C1 segment of cervical spinal cord (tissue), 14 donors: ENCODE measurements at regions not wholly inside any gene's neighbourhood (a gene's known extent, or its start where the extent isn't known, plus 50 kb on each side); places are given as distances from the start of the nearest gene placed in this dataset.

Experiments
- DNase-seq, 14 donors: peaks; one replicate each; lab custom pipeline; 2025; lab: John Stamatoyannopoulos, UW

- DNase-seq = no peak
These were observed 813.1 kb upstream of the CCDC179 start for GRCh38 chr11:23673366-23673765.

GRCh38 chr11:23674866-23675265 is 814.6 kb upstream of the CCDC179 start:
- no peak for DNase-seq

GRCh38 chr11:23679041-23679440 is 817.8 kb upstream of the LUZP2 start:
- no peak for DNase-seq

- DNase-seq = no peak
These were observed 816.9 kb upstream of the LUZP2 start for GRCh38 chr11:23679981-23680380.

GRCh38 chr11:23680488-23681230 is 816.2 kb upstream of the LUZP2 start:
- no peak for DNase-seq

GRCh38 chr11:23684701-23685100 is 812.2 kb upstream of the LUZP2 start:
- no peak for DNase-seq

GRCh38 chr11:23687991-23688390 is 808.9 kb upstream of the LUZP2 start:
- DNase-seq = no peak

- DNase-seq = no peak
These were observed 808.4 kb upstream of the LUZP2 start for GRCh38 chr11:23688411-23688810.

GRCh38 chr11:23688835-23689234 is 808.0 kb upstream of the LUZP2 start:
- DNase-seq = no peak

- no peak for DNase-seq
These were observed 800.0 kb upstream of the LUZP2 start for GRCh38 chr11:23696688-23697415.

GRCh38 chr11:23704183-23704582 is 792.7 kb upstream of the LUZP2 start:
- DNase-seq = no peak

GRCh38 chr11:23711981-23712380 is 784.9 kb upstream of the LUZP2 start:
- no peak for DNase-seq

- DNase-seq = no peak
These were observed 777.8 kb upstream of the LUZP2 start for GRCh38 chr11:23719016-23719415.

- DNase-seq = no peak
These were observed 773.0 kb upstream of the LUZP2 start for GRCh38 chr11:23723861-23724260.

GRCh38 chr11:23725752-23726151 is 771.1 kb upstream of the LUZP2 start:
- DNase-seq = no peak

- DNase-seq = no peak
These were observed 769.5 kb upstream of the LUZP2 start for GRCh38 chr11:23727387-23727786.

- DNase-seq = no peak
These were observed 769.1 kb upstream of the LUZP2 start for GRCh38 chr11:23727794-23728193.

- no peak for DNase-seq
These were observed 767.8 kb upstream of the LUZP2 start for GRCh38 chr11:23729088-23729487.

GRCh38 chr11:23730307-23730998 is 766.4 kb upstream of the LUZP2 start:
- DNase-seq = no peak

GRCh38 chr11:23732026-23732425 is 764.8 kb upstream of the LUZP2 start:
- DNase-seq = no peak

GRCh38 chr11:23746896-23747295 is 750.0 kb upstream of the LUZP2 start:
- no peak for DNase-seq

GRCh38 chr11:23749762-23750430 is 747.0 kb upstream of the LUZP2 start:
- no peak for DNase-seq
